Sigmoid colon (tissue), 6 donors: ENCODE measurements at regions not wholly inside any gene's neighbourhood (a gene's known extent, or its start where the extent isn't known, plus 50 kb on each side); places are given as distances from the start of the nearest gene placed in this dataset.

Experiments used
- DNase-seq: peaks from one replicate; pipeline ENCODE4 v3.0.0-alpha.2; 2019
- H3K27ac ChIP-seq, 4 donors: fragments of 200-600 bp; sonication (generic); one replicate each; pipeline ENCODE4 v1.5.1; 2016 to 2019; ENCODE audit warnings: mild to moderate bottlenecking in 1 of 4
- H3K27me3 ChIP-seq, 3 donors: fragments of 200-600 bp; sonication (generic); one replicate each; pipeline ENCODE4 v1.5.1; 2019; ENCODE audit warnings: mild to moderate bottlenecking in 1 of 3
- H3K36me3 ChIP-seq, 4 donors: fragments of 200-600 bp; sonication (generic); one replicate each; pipeline ENCODE4 v1.5.1; 2016 to 2019
- H3K4me1 ChIP-seq, 4 donors: fragments of 200-600 bp; sonication (generic); one replicate each; pipeline ENCODE4 v1.5.1; 2017 to 2019
- H3K4me3 ChIP-seq, 4 donors: fragments of 200-600 bp; sonication (generic); one replicate each; pipeline ENCODE4 v1.5.1; 2017 to 2019; ENCODE audit warnings: mild to moderate bottlenecking in 2 of 4, moderate library complexity in 1 of 4
- H3K9me3 ChIP-seq, 4 donors: fragments of 200-600 bp in 3 of 4; sonication (generic) in 3 of 4; one replicate each; pipeline versions ENCODE4 v1.5.1 to v1.6.1; 2013 to 2019
- CTCF ChIP-seq, 4 experiments: fragments of 450-650 bp in 3 of 4; fragments of 200-600 bp in 1 of 4; IDR thresholded peaks; one replicate each; pipeline ENCODE4 v1.5.1; 2016 to 2019; ENCODE audit warnings: antibody characterized with exemption in 4 of 4, mild to moderate bottlenecking in 3 of 4, moderate library complexity in 2 of 4
- EP300 ChIP-seq, 4 donors: sonication (generic); formaldehyde crosslinking; IDR thresholded peaks; one replicate each; pipeline ENCODE4 v1.6.1; 2017; ENCODE audit warnings: antibody characterized with exemption in 4 of 4
- POLR2A ChIP-seq, 2 donors: fragments of 450-650 bp; IDR thresholded peaks; one replicate each; pipeline ENCODE4 v1.6.1; 2016; ENCODE audit warnings: antibody characterized with exemption in 2 of 2, mild to moderate bottlenecking in 2 of 2, moderate library complexity in 2 of 2
- POLR2AphosphoS5 ChIP-seq, 4 donors: sonication (generic); formaldehyde crosslinking; IDR thresholded peaks; one replicate each; pipeline ENCODE4 v1.6.1; 2017; ENCODE audit warnings: antibody characterized with exemption in 4 of 4
- WGBS, 2 donors: extraction: QIAGEN DNeasy Blood & Tissue Kit; methylation state at CpG; one replicate each; pipeline ENCODE4 v1.1.7; 2013; 5-methylcytosine and 5-hydroxymethylcytosine counted together
- intact Hi-C: fragments of 100-400 bp; cut with DNase I; formaldehyde crosslinking; loops from one replicate; pipeline ENCODE4 v1.15.1; 2023
- donor health status: healthy with polysubstance abuse.
- donor health status: healthy.

GRCh38 chr13:74442751-74443150 lies 308.5 kb upstream of the KLF12 start:
- WGBS, 2 donors = 79 to 88% methylated on average over 5 of the region's 5 CpGs
- no peaks in the 10 kb centered on the region for H3K27me3 ChIP-seq
- intact Hi-C loops = no loop called here

GRCh38 chr13:74438901-74439300 lies 304.7 kb upstream of the KLF12 start:
- intact Hi-C loops = no loop called here
- 16 to 45% methylated on average over 3 of the region's 3 CpGs for WGBS, 2 donors
- Histone ChIP-seq H3K9me3 (no peaks in the 10 kb centered on the region), H3K4me1 (peaks cover 0 to 19% (median 13%) of the 10 kb centered on the region in 4 donors), H3K4me3 (no peak overlapping the region), H3K36me3 (no peaks in the 10 kb centered on the region), H3K27me3 (no peaks in the 10 kb centered on the region), H3K27ac (no peak overlapping the region)
- TF ChIP-seq CTCF (IDR thresholded peaks at IDR 0.05) = no peak
- DNase-seq = no peak

More at GRCh38 chr13:74442751-74443150, 308.5 kb upstream of the KLF12 start:
- no peaks in the 10 kb centered on the region for H3K9me3 ChIP-seq
- H3K36me3 ChIP-seq = no peaks in the 10 kb centered on the region
- TF ChIP-seq POLR2AphosphoS5 (IDR thresholded peaks at IDR 0.05) = no peak
- TF ChIP-seq POLR2A (IDR thresholded peaks at IDR 0.05) = no peak
- no peak for TF ChIP-seq CTCF (IDR thresholded peaks at IDR 0.05)
- TF ChIP-seq EP300 (IDR thresholded peaks at IDR 0.05) = no peak
- no peak for DNase-seq
- no peak overlapping the region for H3K4me3 ChIP-seq
- peaks cover 0 to 27% (median 19%) of the 10 kb centered on the region in 4 donors for H3K4me1 ChIP-seq
- H3K27ac ChIP-seq = no peak overlapping the region

- Histone ChIP-seq H3K4me1 (peaks cover 0 to 9% (median 4%) of the 10 kb centered on the region in 4 donors), H3K9me3 (no peaks in the 10 kb centered on the region), H3K4me3 (no peak overlapping the region), H3K27ac (no peak overlapping the region), H3K36me3 (no peaks in the 10 kb centered on the region), H3K27me3 (no peaks in the 10 kb centered on the region)
- DNase-seq = no peak
- intact Hi-C loops = no loop called here
- WGBS, 2 donors = 81 to 82% methylated on average over 2 of the region's 2 CpGs
- TF ChIP-seq EP300 (IDR thresholded peaks at IDR 0.05) = no peak
- no peak for TF ChIP-seq CTCF (IDR thresholded peaks at IDR 0.05)
- TF ChIP-seq POLR2AphosphoS5 (IDR thresholded peaks at IDR 0.05) = no peak
- no peak for TF ChIP-seq POLR2A (IDR thresholded peaks at IDR 0.05)
Observed at GRCh38 chr13:74434782-74435181, 300.6 kb upstream of the KLF12 start.

GRCh38 chr13:74424455-74424854 lies 290.3 kb upstream of the KLF12 start:
- TF ChIP-seq POLR2A (IDR thresholded peaks at IDR 0.05) (no peak), EP300 (IDR thresholded peaks at IDR 0.05) (no peak), CTCF (IDR thresholded peaks at IDR 0.05) (no peak), POLR2AphosphoS5 (IDR thresholded peaks at IDR 0.05) (no peak)
- Histone ChIP-seq H3K4me3 (no peak overlapping the region), H3K4me1 (no peaks in the 10 kb centered on the region), H3K27ac (no peak overlapping the region), H3K27me3 (no peaks in the 10 kb centered on the region), H3K36me3 (no peaks in the 10 kb centered on the region), H3K9me3 (no peaks in the 10 kb centered on the region)
- DNase-seq = no peak
- intact Hi-C loops = no loop called here
- 89 to 93% methylated on average over 3 of the region's 3 CpGs for WGBS, 2 donors

GRCh38 chr13:74423434-74423833 lies 289.2 kb upstream of the KLF12 start:
- Histone ChIP-seq H3K27ac (no peak overlapping the region), H3K36me3 (no peaks in the 10 kb centered on the region), H3K4me1 (no peaks in the 10 kb centered on the region), H3K27me3 (no peaks in the 10 kb centered on the region), H3K4me3 (no peak overlapping the region), H3K9me3 (no peaks in the 10 kb centered on the region)
- no peak for TF ChIP-seq POLR2AphosphoS5 (IDR thresholded peaks at IDR 0.05)
- no peak for TF ChIP-seq POLR2A (IDR thresholded peaks at IDR 0.05)
- TF ChIP-seq EP300 (IDR thresholded peaks at IDR 0.05) = no peak
- TF ChIP-seq CTCF (IDR thresholded peaks at IDR 0.05) = no peak
- WGBS, 2 donors = 88 to 92% methylated on average over 3 of the region's 3 CpGs
- intact Hi-C loops = no loop called here
- DNase-seq = no peak
